ENCODE measurements at regions not wholly inside any gene's neighbourhood (a gene's known extent, or its start where the extent isn't known, plus 50 kb on each side); places are given as distances from the start of the nearest gene placed in this dataset.
"Not testable (repeated sequence)": the region's sequence is repeated elsewhere in the genome, so short reads cannot be mapped to it uniquely, and the experiment has no call there.

- DNase-seq (ENCODE audit: low spot score in 2 of 2); H3K27me3 ChIP-seq (ENCODE audit: low read depth); H3K4me3 ChIP-seq; H3K36me3 ChIP-seq (replicated peaks); H3K9me3 ChIP-seq; H3K4me1 ChIP-seq: not testable (repeated sequence)
- in situ Hi-C loops (cut with MboI; ENCODE audit: low sequenced_read_pairs), result loop anchor here (25.0 kb wide), 1 partner anchor 614 kb away; no protein-coding TSS in a partner anchor
Measured at GRCh38 chr12:13526185-13526921, 329.8 kb downstream of the EMP1 start.

DNA sequence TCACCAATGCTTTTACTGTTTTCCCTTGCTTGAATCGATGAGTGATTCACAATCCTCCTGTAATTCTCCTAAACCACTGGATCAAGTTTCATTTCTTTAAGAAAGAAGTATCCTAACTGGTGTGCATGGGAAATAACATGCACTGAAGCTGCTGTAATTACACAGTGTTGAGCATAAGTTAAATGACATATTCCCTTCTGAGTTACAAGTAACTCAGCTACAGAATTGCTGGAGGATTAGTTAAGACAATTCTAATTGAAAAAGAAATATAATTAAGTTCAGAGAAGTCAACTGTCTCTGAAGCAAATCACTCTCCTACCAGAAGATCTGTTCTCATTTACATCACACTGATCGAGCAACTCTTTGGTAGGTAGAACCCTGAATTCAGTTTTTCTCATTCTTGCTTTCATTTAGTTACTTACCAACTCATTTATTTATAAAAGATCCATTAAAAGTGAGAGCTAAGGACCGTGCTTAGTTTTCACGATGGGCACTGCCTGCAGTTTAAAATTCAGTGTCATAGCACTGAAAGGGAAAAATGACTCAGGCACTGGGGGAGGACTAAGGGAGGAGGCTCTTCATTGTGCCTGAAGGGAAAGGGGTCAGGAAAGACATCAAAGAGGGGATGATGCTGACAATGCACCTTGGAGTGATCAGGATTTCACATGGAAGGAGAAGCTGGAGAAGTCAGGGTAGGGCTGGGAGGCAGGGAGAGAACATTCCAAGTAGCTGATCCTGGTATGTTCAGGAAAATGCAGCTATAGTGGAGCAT lies 327.2 kb downstream of the EMP1 start:
- in situ Hi-C loops (cut with MboI; ENCODE audit: low sequenced_read_pairs), result no loop called here

GRCh38 chr12:13518034-13518433 lies 321.5 kb downstream of the EMP1 start:
- H3K27me3 ChIP-seq (ENCODE audit: low read depth); in situ Hi-C loops (cut with MboI; ENCODE audit: low sequenced_read_pairs); H3K4me3 ChIP-seq; H3K36me3 ChIP-seq (replicated peaks); H3K9me3 ChIP-seq; DNase-seq (ENCODE audit: low spot score in 2 of 2); H3K4me1 ChIP-seq: not testable (repeated sequence)

More for the DNA sequence above, 327.2 kb downstream of the EMP1 start:
- H3K36me3 ChIP-seq (replicated peaks), result no peaks in the 10 kb centered on the region
- peaks cover 2% of the 10 kb centered on the region; the same call in 1 of the 2 replicates for H3K27me3 ChIP-seq (ENCODE audit: low read depth)
- H3K9me3 ChIP-seq, result no peaks in the 10 kb centered on the region
- DNase-seq (ENCODE audit: low spot score in 2 of 2), result no peak
- H3K4me1 ChIP-seq, result no peaks in the 10 kb centered on the region
- H3K4me3 ChIP-seq, result no peak overlapping the region

GRCh38 chr12:13509740-13510139 lies 313.2 kb downstream of the EMP1 start:
- no peak for DNase-seq (ENCODE audit: low spot score in 2 of 2)
- Histone ChIP-seq H3K4me1 (no peaks in the 10 kb centered on the region), H3K9me3 (no peaks in the 10 kb centered on the region), H3K27me3 (ENCODE audit: low read depth) (no peaks in the 10 kb centered on the region), H3K4me3 (no peak overlapping the region), H3K36me3 (replicated peaks) (no peaks in the 10 kb centered on the region)
- in situ Hi-C loops (cut with MboI; ENCODE audit: low sequenced_read_pairs), result no loop called here

GRCh38 chr12:13505636-13506035 lies 309.1 kb downstream of the EMP1 start:
- in situ Hi-C loops (cut with MboI; ENCODE audit: low sequenced_read_pairs), result no loop called here
- H3K36me3 ChIP-seq (replicated peaks), result no peaks in the 10 kb centered on the region
- no peaks in the 10 kb centered on the region for H3K4me1 ChIP-seq
- H3K27me3 ChIP-seq (ENCODE audit: low read depth), result no peaks in the 10 kb centered on the region
- H3K9me3 ChIP-seq, result no peaks in the 10 kb centered on the region
- H3K4me3 ChIP-seq, result no peak overlapping the region
- no peak for DNase-seq (ENCODE audit: low spot score in 2 of 2)

DNA sequence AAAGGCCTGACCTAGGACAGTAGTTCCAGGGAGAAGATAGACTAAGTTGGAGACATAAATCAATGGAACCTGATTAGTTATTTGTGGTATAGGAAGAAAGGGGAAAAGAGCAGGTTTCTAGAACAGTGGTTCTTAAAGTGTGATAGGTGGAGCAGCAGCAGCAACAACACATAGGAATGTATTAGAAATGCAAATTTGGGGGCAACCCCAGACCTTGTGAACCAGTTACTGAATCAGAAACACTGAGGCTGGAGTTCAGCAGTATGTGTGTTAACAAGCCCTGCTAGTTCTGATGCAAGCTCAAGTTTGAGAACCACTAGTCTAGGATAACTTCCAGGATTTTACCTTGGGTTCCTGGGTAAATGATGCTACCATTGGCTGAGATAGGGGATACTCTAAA lies 308.7 kb downstream of the EMP1 start:
- no peaks in the 10 kb centered on the region for H3K36me3 ChIP-seq (replicated peaks)
- no peaks in the 10 kb centered on the region for H3K9me3 ChIP-seq
- H3K4me1 ChIP-seq, result no peaks in the 10 kb centered on the region
- no peaks in the 10 kb centered on the region for H3K27me3 ChIP-seq (ENCODE audit: low read depth)
- no peak overlapping the region for H3K4me3 ChIP-seq
- in situ Hi-C loops (cut with MboI; ENCODE audit: low sequenced_read_pairs), result no loop called here
- no peak for DNase-seq (ENCODE audit: low spot score in 2 of 2)

GRCh38 chr12:13504736-13505135 lies 308.2 kb downstream of the EMP1 start:
- H3K36me3 ChIP-seq (replicated peaks), result no peaks in the 10 kb centered on the region
- no peaks in the 10 kb centered on the region for H3K4me1 ChIP-seq
- no peaks in the 10 kb centered on the region; the same call in 1 of the 2 replicates for H3K27me3 ChIP-seq (ENCODE audit: low read depth)
- DNase-seq (ENCODE audit: low spot score in 2 of 2), result no peak
- no peaks in the 10 kb centered on the region for H3K9me3 ChIP-seq
- H3K4me3 ChIP-seq, result no peak overlapping the region
- in situ Hi-C loops (cut with MboI; ENCODE audit: low sequenced_read_pairs), result no loop called here

GRCh38 chr12:13504074-13504473 lies 307.5 kb downstream of the EMP1 start:
- H3K36me3 ChIP-seq (replicated peaks), result no peaks in the 10 kb centered on the region
- H3K4me3 ChIP-seq, result no peak overlapping the region
- no peaks in the 10 kb centered on the region for H3K9me3 ChIP-seq
- H3K4me1 ChIP-seq, result no peaks in the 10 kb centered on the region
- H3K27me3 ChIP-seq (ENCODE audit: low read depth), result peaks cover 2% of the 10 kb centered on the region; the same call in 1 of the 2 replicates
- in situ Hi-C loops (cut with MboI; ENCODE audit: low sequenced_read_pairs), result no loop called here
- DNase-seq (ENCODE audit: low spot score in 2 of 2), result no peak

GRCh38 chr12:13503094-13503835 lies 306.7 kb downstream of the EMP1 start:
- no peak for DNase-seq (ENCODE audit: low spot score in 2 of 2)
- Histone ChIP-seq H3K27me3 (ENCODE audit: low read depth) (peaks cover 2% of the 10 kb centered on the region; the same call in 1 of the 2 replicates), H3K36me3 (replicated peaks) (no peaks in the 10 kb centered on the region), H3K4me3 (no peak overlapping the region), H3K9me3 (no peaks in the 10 kb centered on the region), H3K4me1 (no peaks in the 10 kb centered on the region)
- in situ Hi-C loops (cut with MboI; ENCODE audit: low sequenced_read_pairs), result no loop called here

DNA sequence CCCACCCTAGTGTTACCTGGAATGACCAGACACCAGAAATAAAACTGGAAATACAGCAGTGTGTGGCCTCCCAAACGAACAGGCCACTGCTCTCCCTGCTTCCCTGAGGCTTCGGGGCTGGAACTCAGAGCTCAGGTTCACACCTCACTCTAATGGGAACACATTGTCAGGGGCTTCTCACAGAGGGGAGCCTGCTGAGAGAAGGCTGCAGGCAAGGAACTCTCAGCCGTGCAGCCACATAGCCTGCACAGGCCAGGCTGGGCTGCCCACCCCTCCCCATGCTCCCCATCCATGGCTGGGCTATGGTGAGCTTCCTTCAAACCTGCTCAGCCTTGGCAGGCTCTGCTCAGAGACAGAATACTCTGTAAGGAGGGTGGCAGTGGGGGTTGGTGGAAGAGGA lies 302.5 kb downstream of the EMP1 start:
- H3K4me3 ChIP-seq, result no peak overlapping the region
- peaks cover 2% of the 10 kb centered on the region; the same call in 1 of the 2 replicates for H3K27me3 ChIP-seq (ENCODE audit: low read depth)
- no peaks in the 10 kb centered on the region for H3K4me1 ChIP-seq
- in situ Hi-C loops (cut with MboI; ENCODE audit: low sequenced_read_pairs), result no loop called here
- H3K9me3 ChIP-seq, result no peaks in the 10 kb centered on the region
- DNase-seq (ENCODE audit: low spot score in 2 of 2), result no peak
- no peaks in the 10 kb centered on the region for H3K36me3 ChIP-seq (replicated peaks)

GRCh38 chr12:13496111-13496510 lies 299.6 kb downstream of the EMP1 start:
- Histone ChIP-seq H3K4me3 (no peak overlapping the region), H3K36me3 (replicated peaks) (no peaks in the 10 kb centered on the region), H3K27me3 (ENCODE audit: low read depth) (peaks cover 2% of the 10 kb centered on the region; the same call in 1 of the 2 replicates), H3K4me1 (no peaks in the 10 kb centered on the region), H3K9me3 (no peaks in the 10 kb centered on the region)
- in situ Hi-C loops (cut with MboI; ENCODE audit: low sequenced_read_pairs), result no loop called here
- no peak for DNase-seq (ENCODE audit: low spot score in 2 of 2)

DNA sequence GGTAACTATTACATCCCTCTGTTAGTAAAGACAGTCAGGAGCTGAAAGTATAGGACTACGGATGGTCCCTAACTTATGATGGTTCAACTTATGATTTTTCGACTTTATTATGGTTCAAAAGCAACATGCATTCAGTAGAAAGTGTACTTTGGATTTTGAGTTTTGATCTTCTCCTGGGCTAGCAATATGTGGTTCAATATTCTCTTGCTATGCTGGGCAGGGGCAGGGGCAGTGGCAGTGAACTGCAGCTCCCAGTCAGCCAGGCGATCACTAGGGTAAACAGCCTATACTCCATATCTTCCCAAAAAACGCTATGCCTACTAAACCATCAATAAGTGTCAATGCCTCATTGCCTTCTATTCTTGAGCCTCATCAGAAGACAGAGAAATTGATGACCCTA lies 292.7 kb downstream of the EMP1 start:
- Histone ChIP-seq H3K4me3 (no peak overlapping the region), H3K27me3 (ENCODE audit: low read depth) (no peaks in the 10 kb centered on the region), H3K36me3 (replicated peaks) (no peaks in the 10 kb centered on the region), H3K4me1 (no peaks in the 10 kb centered on the region), H3K9me3 (no peaks in the 10 kb centered on the region)
- in situ Hi-C loops (cut with MboI; ENCODE audit: low sequenced_read_pairs), result no loop called here
- DNase-seq (ENCODE audit: low spot score in 2 of 2), result no peak

GRCh38 chr12:13487326-13487725 lies 290.8 kb downstream of the EMP1 start:
- no peak for DNase-seq (ENCODE audit: low spot score in 2 of 2)
- H3K4me3 ChIP-seq, result no peak overlapping the region
- H3K4me1 ChIP-seq, result no peaks in the 10 kb centered on the region
- in situ Hi-C loops (cut with MboI; ENCODE audit: low sequenced_read_pairs), result no loop called here
- no peaks in the 10 kb centered on the region for H3K9me3 ChIP-seq
- no peaks in the 10 kb centered on the region for H3K27me3 ChIP-seq (ENCODE audit: low read depth)
- H3K36me3 ChIP-seq (replicated peaks), result no peaks in the 10 kb centered on the region

DNA sequence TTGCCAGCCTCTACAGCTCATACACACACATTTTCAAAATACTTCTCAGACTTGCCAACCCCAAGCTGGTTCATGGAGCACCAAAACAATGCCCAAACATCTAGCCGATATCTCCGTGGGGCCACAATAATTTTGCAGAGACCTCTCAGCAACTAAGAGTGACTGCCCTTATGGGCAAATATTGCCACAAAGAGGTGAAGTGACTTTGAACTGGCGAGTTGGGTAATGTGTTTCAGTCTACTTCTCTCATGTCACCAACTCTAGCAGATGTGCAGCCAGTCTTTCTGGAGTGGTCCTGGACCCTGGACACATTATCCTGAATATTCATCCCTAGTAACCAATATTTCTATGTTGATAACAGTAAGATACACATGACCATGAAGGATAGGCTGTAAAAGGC lies 290.3 kb downstream of the EMP1 start:
- Histone ChIP-seq H3K27me3 (ENCODE audit: low read depth) (no peaks in the 10 kb centered on the region), H3K36me3 (replicated peaks) (no peaks in the 10 kb centered on the region), H3K4me1 (no peaks in the 10 kb centered on the region), H3K4me3 (no peak overlapping the region), H3K9me3 (no peaks in the 10 kb centered on the region)
- in situ Hi-C loops (cut with MboI; ENCODE audit: low sequenced_read_pairs), result no loop called here
- DNase-seq (ENCODE audit: low spot score in 2 of 2), result no peak

Measured in HAP-1 (cell line).